HG03354 (cell line): ENCODE measurements at regions not wholly inside any gene's neighbourhood (a gene's known extent, or its start where the extent isn't known, plus 50 kb on each side); places are given as distances from the start of the nearest gene placed in this dataset.
"Not testable (repeated sequence)": the region's sequence is repeated elsewhere in the genome, so short reads cannot be mapped to it uniquely, and the experiment has no call there.

ENCODE experiments used
- ATAC-seq: cut with Tn5 transposase; IDR thresholded peaks from one replicate; pipeline ENCODE4 v1.9.1; 2021; ENCODE audit warnings: mild to moderate bottlenecking; ENCODE audit not compliant: unreplicated experiment, poor library complexity, severe bottlenecking

DNA sequence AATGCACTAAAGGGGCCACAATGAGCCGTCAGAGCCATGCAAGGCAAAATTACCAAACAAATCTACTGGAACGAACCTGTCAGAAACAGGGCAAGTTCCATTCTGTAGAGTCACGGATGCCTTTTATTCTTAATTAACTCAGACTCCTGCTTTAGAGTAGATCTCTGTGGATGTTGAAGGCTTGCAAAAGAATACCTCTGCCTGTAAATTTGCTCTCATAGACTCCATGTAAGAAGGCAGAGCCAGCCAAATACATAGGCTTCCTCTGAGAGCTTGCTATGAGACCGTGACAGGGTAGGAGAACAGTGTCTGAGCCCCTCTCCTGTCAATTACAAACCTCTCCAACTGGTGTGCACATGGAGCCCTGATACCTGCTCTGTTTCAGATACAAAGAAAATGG is 787.9 kb upstream of the POM121L12 start:
- ATAC-seq: no peak

DNA sequence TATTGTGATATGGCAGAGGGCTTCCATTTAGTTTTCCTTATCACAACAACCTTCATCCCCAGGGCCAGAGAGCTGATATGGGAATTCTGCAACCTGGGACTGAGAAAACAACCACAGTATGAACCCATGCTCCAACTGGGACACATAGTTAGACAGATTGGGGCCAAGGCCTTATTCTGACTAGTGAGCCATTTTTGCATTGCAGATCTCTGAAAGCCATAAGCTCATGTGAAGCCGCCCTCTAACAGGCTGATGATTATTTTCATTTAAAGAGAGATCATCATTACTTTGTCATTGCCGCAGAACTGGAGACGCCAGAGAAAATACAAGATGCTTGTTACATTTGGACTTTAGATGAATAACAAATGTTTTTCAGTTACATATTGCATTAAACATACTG is 791.7 kb upstream of the POM121L12 start:
- ATAC-seq: no peak

DNA sequence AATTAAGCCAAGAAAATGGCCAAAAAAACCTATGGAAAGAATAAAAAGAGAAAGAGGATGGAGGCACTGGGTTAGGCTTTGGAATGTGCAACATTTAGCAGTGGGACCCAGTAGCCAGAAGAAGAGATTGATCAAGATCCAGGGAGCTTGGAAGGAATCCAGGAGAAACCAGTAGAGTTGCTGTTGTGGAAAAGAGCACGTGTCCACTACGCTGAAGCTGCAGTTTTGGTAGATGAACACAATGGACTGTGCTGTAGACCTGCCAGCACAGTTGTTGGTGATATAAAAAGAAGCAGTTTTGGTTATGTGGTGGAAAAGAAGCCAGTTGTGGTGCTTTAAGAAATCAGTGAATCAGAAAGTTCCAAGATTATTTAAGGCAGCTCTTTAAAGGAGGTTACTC is 802.2 kb upstream of the POM121L12 start:
- no peak for ATAC-seq

DNA sequence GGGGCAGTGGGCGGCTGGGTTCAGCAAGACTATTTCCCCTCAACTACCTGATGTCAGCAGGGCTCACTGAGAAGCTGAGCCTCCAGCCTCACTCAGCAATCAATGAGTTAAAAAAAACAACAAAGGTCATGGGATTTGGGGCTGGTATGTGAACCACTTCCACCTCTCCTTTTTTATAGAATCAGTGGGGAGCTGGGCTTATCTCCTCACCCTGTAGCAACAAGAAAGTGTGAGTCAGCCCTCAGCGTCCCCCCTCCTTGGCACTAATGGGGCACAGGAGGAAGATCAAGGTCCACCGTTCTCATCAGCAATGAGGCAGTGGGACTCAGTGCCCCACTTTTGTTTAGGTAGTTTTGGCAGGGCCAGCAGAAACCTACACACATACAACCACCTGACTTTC is 823.5 kb upstream of the POM121L12 start:
- no peak for ATAC-seq

DNA sequence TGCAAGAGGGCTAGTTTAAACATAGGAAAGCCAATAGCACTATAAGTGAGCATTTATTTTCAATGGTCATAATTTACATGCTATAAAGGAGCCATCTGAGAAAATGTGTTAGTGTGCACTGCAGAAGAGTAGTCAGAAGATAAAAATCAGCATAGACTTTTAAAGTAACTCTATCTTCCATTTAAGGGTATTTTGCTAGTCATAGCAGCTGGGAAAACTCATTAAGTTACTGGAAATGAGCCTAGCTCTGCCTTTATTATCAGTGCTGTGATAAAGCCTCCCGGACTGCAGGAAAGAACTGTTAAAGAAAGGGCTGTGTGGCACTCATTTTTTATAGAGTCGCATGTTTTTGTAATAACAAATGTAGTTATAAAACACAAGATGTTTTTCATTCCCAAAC is 825.8 kb upstream of the POM121L12 start:
- no peak for ATAC-seq

DNA sequence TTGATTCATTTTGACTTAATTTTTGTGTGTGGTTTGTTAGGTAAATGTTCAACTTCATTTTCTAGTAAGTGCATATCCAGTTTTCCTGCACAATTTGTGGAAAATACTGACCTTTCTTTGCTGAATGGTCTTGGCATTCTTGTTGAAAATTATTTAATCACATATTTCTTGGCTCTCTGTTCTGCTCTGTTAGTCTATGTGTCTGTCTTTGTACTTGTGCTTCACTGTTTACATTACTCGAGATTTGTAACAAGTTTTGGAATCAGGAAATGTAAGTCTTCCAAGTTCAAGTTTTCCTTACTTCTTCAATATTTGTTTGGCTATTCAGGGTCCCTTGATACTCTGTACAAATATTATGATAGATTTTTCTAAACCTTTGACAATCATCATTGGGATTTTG is 838.2 kb upstream of the POM121L12 start:
- no peak for ATAC-seq

DNA sequence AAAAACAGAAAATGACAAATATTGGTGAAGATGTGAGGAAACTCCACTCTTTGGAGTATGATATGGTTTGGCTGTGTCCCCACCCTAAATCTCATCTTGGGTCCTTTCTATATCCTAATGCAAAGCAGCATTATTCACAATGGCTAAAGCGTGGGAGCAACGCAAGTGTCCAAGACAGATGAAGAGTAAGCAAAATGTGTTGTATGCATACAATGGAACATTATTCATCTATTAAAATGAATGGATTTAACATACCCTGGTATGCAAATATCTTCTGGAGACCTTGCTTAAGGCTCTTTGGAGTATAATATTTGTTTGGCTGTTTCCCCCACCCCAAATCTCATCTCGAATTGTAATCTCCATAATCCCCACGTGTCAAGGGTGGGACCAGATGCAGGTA is 839.8 kb upstream of the POM121L12 start:
- ATAC-seq: no peak

DNA sequence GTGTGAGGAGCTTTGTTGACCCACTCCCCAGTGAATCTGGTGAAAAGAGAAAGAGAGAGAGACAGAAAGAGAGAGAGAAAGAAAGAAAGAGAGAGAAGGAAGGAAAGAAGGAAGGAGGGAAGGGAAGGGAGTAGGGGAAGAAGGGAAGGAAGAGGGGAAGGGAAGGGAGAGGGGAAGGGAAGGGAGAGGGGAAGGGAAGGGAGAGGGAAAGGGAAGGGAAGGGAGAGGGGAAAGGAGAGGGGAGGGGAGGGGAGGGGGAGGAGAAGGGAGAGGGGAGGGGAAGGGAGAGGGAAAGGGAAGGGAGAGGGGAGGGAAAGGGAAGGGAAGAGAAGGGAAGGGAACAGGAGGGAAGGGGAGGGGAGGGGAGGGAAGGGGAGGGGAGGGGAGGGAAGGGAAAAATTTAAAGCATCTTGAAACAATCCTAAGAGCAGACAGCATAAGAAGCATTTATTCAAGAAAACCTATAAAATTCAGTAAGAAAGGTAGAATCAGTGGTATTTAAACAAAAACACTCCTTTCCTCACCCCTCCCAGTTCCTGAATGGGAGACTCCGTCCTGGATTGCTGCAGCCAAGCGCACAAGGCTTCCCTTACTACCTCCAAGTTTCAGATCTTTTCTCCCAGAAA is 846.2 kb upstream of the POM121L12 start:
- ATAC-seq: no peak

DNA sequence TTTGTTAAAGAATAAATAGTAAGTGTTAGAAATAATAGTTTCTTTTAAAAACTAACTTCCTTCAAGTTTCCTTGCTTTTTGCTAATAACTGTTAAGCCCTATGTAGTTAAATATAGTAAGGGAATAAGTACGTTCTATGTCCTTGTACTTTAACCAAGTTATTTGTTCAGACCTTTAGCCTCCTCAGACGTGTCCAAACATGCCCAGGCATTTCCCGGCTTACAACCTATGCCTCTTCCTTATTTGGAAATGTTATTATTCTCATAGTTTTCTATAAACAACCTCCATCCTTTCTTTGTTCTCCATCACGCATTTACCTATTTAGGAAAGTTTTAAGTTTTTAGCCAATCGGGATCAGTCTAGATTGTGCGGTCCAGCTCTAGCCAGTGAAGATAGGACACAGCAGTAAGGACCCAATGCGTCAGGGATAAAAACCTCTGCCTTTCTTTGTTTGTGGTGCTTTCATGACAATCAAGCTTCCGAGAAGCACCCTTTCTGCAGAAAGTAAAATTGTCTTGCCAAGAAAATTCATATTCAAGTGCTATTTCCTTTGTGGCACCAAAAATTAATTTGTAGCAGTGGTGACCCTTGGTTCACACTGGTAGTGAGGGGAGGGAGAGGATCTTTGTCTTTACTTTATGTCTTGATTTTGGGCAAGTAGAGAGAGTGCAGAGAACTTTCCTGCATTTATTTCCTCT is 851.3 kb upstream of the POM121L12 start:
- ATAC-seq: no peak

DNA sequence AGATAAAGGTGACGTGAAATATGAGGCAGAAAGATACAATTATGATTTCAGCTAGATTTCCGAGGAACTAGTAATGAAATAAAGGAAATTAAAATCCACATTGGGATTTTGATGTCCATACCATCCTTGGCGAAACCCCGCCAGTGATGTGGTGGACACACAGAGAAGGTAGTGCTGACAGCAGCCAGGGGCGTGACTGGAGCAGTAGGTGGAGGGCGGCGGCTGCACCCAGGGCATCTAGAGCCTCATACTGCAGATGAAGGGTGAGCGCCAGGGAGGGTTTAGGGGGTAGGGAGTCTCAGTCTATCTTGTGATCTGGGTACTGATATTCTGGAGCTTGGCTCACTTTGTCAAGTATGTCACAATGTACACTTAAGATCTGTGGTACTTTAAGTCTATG is 855.5 kb upstream of the POM121L12 start:
- no peak for ATAC-seq

DNA sequence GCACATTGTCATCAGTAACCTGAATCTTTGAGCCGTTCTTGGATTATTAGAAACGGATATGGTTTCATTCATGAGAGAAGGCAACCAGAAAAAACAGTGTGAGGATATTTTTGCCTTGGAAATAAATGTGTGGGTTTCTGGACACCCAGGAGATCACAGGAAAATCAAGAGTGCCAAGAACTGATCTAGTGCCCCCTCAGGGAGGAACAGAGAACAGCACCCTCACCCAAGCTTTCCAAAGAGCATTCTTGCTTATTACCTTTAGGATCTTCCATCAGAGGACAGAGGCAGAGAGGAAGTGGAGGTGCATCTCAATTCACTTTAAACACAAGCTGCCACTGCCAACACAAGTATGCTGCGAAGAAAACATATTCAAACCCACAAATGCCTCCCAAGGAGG is 851.5 kb upstream of the COBL start:
- no peak for ATAC-seq

DNA sequence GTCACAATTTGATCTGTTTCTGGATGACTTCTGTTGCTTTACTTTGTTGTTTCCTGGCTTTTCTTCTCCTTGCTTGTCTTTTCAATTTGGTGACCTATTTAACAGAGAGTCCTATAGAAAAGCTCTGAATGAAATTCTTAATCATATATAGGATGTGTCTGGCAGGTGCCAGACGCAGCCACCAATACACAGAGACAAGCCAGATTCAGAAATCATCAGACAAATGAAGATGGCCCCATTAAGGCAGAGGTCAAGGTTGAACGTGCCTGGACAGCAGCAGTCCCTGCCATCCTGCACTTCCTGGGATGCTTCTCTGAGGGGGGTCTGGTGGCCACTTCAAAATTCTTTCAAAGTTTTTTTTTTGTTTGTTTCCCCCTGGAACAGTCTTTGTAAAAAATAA is 846.7 kb upstream of the COBL start:
- no peak for ATAC-seq

DNA sequence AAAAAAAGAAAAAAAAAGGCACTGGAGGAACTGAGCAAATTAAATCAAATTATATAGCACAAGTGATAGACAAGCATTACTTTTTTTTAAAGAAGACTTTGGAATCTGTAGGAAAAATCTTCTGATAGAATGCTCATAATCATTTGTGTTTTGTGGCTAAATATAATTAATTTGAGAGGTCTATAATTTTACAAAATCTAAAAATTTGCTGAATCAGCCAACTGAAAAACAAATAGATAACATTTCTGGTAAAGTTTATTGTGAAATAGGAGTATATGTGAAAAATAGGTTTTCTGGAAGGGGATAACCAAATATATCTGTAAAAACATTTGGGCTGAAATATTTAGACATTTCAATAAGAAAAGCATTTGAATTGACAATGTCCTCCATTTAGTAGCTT is 844.9 kb upstream of the COBL start:
- no peak for ATAC-seq

DNA sequence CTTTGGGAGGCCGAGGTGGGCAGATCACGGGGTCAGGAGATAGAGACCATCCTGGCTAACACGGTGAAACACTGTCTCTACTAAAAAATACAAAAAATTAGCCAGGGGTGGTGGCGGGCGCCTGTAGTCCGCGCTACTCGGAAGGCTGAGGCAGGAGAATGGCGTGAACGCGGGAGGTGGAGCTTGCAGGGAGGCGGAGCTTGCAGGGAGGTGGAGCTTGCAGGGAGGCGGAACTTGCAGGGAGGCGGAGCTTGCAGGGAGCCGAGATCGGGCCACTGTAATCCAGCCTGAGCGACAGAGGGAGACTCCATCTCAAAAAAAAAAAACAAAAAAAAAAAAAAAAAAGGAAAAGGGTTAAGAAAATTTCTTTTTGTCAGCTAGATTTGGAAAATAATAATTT is 842.8 kb upstream of the COBL start:
- ATAC-seq: not testable (repeated sequence)

DNA sequence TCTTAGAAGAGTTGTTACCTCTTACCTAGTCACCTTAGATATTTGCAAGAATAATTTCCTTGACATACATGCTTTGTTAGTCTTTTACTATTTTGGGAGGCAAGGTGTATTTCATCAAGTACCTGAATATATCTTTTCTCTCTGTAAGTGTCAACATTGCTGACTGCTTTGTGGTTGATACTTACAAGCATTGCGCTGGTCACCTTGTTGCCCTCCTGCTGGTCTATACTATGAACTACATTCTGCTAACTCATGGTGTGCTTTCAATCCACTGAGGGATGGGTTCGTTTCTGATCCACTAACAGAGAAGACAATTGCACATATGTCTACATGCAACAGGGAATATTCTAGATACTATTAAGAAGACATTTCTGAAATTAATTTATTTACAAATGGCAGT is 837.8 kb upstream of the COBL start:
- no peak for ATAC-seq

DNA sequence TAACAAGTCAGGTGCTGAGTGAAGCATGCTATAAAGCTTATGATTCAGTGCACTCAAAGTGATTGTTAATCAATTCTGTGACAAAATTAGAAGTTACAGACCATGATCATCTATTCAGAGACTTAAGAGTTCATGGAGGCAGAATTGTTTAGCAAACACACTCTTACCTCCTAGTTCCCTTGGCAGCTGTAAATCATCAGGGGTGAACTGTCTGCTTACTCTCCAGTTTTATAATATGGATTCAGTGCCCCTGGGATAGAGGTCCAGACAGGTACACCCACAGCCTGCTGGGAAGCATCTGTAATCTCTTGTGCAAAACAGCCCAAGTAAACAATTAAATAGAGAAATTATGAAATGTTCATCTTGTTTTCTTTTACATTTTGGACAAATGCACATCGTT is 835.0 kb upstream of the COBL start:
- no peak for ATAC-seq

DNA sequence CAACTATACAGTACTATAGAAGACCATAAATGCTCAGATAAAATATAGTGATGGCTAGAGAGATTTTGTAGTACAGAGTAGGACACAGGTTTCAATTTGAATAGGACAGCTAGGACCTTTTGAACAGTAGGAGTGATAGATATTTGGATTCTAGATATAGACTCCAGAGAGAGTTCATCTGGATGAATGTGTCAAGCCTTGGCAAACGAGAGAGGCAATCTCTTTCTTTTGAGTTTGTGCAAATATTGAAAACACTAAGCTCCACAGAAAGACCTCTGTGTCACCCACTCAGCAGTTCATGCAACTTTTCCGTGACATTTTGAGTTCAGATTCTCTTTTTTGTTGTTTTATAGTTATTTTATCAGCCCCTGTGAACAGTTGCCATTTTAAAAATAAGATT is 834.3 kb upstream of the COBL start:
- no peak for ATAC-seq

DNA sequence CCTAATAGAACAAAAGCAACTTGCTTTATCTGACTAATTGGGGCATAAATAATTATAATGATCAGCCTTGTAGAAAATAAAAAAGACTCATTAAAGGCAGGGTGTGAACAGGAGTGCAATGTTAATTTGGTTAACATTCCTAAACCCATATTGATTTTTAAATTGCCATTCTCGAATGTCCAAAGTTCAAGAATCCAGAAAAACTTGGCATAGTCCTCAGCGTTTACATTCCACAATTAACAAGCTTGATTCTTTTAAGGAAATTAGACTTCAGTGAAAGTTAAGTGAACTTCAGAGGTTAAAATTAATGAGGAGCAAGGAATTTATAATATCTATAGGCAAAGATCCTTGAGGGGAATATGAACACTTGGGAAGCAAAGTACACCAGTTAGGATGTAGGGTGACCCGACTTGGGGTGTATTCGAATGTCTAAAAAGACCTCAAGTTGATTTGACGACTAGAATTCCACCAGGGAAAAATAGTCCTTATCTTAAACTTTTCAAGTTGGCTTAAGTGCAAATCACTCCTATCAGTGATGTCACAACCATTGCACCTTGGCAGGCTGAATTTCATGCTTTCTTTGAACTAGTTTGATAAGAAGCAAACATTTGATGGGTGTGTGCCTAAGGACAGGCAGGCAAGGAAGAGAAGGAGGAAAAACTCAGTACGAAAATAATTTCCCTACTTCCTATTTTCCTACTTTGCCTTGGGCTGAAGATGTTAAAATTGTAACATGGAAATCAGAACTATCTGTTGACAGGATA is 830.4 kb upstream of the COBL start:
- no peak for ATAC-seq

DNA sequence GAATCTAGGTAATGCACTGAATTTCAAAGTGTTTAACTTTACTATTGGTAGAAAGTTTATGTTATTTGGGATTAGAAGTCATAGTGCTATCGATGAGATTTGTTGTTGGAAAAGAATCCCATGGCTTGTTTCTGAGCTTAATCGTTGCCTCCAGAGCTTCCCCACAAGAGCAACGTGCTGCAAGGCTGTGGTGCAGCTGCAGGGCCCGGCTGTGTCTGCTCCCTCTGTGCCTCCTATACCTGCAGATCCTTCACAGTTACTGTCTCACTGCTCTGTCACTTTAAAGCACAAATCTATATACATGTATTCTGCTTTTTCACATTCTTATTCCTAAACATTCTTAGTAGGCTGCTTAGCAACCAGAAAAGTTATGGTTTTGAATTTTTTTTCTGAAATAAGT is 826.6 kb upstream of the COBL start:
- ATAC-seq: no peak

DNA sequence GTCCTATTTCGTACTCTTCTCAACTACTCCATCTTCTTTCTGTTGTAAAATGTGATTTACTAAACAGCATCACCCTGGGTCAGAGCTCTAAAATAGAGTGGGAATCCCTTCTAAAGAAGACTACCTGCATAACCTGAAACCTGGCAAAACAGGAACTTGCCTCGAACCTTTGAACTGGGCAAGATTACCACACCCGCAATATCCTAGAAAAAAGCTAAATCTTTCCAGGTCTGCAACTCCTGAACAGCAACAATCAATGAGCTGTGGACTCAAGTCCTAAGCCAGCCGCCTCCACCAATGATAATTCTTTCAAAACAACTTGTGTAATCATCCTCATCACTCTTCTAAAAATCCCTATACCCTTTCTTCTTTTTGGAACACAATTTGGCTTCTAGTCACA is 824.2 kb upstream of the COBL start:
- no peak for ATAC-seq

DNA sequence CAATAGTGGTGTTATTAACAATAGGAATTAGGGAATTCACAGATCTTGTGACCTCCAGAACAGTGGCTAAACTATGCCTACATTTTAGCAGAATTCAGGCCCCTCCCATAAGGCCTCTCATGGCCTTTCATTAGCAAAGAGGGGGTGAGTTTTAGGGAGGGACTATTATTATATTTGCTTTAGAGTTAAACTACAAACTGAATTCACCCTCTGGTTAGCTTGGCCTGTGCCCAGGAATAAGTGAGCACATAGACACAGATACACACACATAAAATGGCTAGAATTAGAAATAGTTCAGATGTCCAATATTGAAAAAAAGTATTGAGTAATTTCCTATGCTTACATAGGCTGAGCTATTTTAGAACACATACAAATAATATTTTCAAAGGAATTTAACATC is 818.8 kb upstream of the COBL start:
- ATAC-seq: no peak
